ENCODE measurements at regions not wholly inside any gene's neighbourhood (a gene's known extent, or its start where the extent isn't known, plus 50 kb on each side); places are given as distances from the start of the nearest gene placed in this dataset.

DNA sequence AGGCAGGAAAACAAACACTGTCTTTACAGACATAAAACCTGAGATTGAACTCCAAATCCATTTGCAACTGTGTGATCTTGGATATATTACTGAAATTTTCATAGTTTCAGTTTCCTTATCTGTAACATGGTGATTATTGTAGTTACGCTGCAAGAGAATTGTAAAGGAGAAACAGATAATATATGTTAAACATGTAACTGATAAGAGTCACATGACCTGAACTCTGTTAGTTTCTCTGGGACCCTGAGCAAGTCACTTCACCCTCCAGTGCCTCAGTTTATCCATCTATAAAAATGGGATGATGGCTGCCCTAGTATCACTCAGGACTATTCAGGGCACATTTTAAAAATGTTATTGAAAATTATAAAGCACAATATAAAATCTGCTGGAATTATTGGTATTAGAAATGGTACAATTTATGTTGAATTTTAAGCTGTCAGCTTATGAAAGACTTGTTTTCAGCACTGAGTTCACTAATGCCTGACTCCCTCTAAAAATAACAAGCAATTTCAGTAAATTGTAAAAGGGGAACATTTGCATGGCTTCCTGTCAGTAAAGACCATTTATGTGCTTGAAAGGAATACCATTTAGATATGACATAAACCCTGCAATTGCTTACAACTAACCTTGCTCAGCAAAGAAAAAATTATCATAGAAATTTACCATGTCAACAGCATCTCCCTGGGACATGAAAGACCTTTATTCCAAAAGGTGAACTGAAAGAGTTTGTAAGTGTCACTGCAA lies 393.5 kb downstream of the RAD51AP2 start:
- Histone ChIP-seq H3K27me3 (ENCODE audit: control insufficient read depth, insufficient read depth, low read length) (no peaks in the 10 kb centered on the region), H3K9me3 (ENCODE audit: control insufficient read depth, insufficient read depth, low read length) (no peaks in the 10 kb centered on the region), H3K4me3 (ENCODE audit: low read depth, low read length) (no peak overlapping the region), H3K27ac (ENCODE audit: low read depth, low read length) (no peak overlapping the region)
- DNase-seq (ENCODE audit: low read depth, low spot score), result no peak
- TF ChIP-seq, protein P1, sequence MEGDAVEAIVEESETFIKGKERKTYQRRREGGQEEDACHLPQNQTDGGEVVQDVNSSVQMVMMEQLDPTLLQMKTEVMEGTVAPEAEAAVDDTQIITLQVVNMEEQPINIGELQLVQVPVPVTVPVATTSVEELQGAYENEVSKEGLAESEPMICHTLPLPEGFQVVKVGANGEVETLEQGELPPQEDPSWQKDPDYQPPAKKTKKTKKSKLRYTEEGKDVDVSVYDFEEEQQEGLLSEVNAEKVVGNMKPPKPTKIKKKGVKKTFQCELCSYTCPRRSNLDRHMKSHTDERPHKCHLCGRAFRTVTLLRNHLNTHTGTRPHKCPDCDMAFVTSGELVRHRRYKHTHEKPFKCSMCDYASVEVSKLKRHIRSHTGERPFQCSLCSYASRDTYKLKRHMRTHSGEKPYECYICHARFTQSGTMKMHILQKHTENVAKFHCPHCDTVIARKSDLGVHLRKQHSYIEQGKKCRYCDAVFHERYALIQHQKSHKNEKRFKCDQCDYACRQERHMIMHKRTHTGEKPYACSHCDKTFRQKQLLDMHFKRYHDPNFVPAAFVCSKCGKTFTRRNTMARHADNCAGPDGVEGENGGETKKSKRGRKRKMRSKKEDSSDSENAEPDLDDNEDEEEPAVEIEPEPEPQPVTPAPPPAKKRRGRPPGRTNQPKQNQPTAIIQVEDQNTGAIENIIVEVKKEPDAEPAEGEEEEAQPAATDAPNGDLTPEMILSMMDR (IDR thresholded peaks at IDR 0.05; ENCODE audit: low read depth, low read length), result no peak
- CTCF ChIA-PET, result no interaction called here
- POLR2A ChIA-PET, result no interaction called here

DNA sequence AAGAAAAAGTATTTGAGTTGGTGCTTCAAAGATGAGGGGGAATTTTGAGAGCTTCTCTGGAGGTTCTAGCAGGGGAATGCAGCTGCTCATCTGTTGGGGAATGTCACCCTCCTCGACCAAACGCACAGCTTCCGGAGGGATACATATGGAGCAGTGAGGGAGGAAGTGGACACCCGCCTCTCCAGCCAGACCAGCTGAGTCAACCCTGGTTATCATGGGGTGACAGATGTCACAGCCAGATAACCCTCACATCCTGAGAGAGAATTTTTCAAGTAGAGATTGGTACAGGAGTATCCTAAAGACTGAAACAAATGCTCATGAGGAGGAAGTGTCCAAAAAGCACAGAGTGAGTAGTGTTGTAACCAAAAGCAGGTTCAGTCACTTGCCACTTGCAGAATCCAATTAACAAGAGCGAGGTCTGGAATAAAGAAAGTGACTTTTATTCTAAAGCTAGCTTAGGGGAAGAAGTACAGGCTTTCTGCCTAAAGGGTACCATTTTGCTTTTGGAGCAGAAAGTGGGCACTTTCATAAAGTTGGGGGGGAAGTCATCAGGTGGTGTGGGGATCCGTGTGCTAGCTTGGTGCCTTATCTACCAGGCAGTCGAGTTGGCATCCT lies 395.2 kb downstream of the RAD51AP2 start:
- TF ChIP-seq, protein P1 (IDR thresholded peaks at IDR 0.05; ENCODE audit: low read depth, low read length), result no peak
- no peak overlapping the region for H3K27ac ChIP-seq (ENCODE audit: low read depth, low read length)
- no peak overlapping the region for H3K4me3 ChIP-seq (ENCODE audit: low read depth, low read length)
- POLR2A ChIA-PET, result no interaction called here
- no peak for DNase-seq (ENCODE audit: low read depth, low spot score)
- CTCF ChIA-PET, result no interaction called here
- no peaks in the 10 kb centered on the region for H3K9me3 ChIP-seq (ENCODE audit: control insufficient read depth, insufficient read depth, low read length)
- no peaks in the 10 kb centered on the region for H3K27me3 ChIP-seq (ENCODE audit: control insufficient read depth, insufficient read depth, low read length)

DNA sequence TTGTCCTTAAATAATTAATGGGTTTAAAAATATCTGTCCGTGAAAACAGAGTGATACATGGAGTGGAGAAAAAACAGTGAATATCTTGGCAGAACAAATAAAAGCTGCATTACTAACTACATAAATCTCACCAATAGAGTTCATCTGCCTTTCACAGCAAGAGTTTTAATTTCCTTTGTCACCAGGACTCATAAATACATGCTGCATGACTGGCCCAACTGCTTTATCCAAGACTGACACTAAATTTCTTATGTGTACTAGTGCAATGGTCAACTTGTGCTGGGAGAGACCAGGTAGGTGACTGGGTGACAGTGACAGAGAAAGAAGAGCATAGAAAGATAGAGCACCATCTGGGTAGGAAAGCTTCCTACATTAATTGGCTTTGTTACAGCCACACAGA lies 402.8 kb downstream of the RAD51AP2 start:
- H3K27ac ChIP-seq (ENCODE audit: low read depth, low read length), result no peak overlapping the region
- no peaks in the 10 kb centered on the region for H3K9me3 ChIP-seq (ENCODE audit: control insufficient read depth, insufficient read depth, low read length)
- POLR2A ChIA-PET, result no interaction called here
- H3K27me3 ChIP-seq (ENCODE audit: control insufficient read depth, insufficient read depth, low read length), result no peaks in the 10 kb centered on the region
- CTCF ChIA-PET, result no interaction called here
- TF ChIP-seq, protein P1 (IDR thresholded peaks at IDR 0.05; ENCODE audit: low read depth, low read length), result no peak
- no peak overlapping the region for H3K4me3 ChIP-seq (ENCODE audit: low read depth, low read length)
- no peak for DNase-seq (ENCODE audit: low read depth, low spot score)

DNA sequence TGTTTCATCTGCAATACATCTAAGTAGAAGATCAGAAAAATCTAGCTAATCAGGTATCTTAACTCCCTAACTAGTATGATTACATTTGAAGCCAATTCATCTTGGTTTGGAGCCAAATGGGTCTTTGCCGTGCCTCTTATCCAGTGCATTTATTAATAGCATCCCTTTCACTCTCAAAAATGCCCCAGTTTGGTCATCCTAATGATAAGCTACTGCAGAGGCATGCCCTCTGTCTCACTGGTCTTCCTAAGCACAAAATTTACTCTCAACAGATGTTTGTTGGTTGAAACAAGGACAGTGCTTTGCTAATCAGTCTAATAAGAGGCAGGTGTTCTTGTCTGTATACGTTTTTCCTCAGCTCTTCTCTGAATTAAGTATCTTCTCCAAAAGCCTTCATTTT lies 403.2 kb downstream of the RAD51AP2 start:
- TF ChIP-seq, protein P1 (IDR thresholded peaks at IDR 0.05; ENCODE audit: low read depth, low read length), result no peak
- ChIA-PET CTCF (interaction anchor here (0.6 kb wide), 1 partner anchor 974 kb away, joined by 5 read pairs; no protein-coding TSS in a partner anchor), POLR2A (no interaction called here)

DNA sequence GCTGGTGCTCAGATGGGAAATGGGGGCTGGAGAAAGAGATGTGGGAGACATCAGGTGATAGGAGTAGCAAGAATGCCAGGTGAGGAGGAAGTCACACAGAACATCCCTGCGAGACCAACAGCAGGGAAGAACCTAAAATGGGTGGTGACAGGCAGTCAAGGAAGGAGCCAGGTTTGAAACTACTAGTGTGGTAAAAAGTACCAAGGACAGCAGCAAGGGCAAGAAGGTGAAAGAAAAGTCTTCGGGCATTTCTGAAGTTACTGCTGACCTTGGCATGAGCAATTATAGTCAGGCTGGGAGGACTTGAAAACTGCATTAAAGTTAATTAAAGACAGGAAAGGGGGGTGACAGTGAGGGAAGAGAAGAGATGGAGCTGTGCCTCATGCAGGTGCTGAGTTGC lies 410.4 kb downstream of the RAD51AP2 start:
- no peak for DNase-seq (ENCODE audit: low read depth, low spot score)
- TF ChIP-seq, protein P1 (IDR thresholded peaks at IDR 0.05; ENCODE audit: low read depth, low read length), result no peak
- H3K4me3 ChIP-seq (ENCODE audit: low read depth, low read length), result no peak overlapping the region
- ChIA-PET POLR2A (no interaction called here), CTCF (no interaction called here)
- H3K27ac ChIP-seq (ENCODE audit: low read depth, low read length), result no peak overlapping the region
- no peaks in the 10 kb centered on the region for H3K9me3 ChIP-seq (ENCODE audit: control insufficient read depth, insufficient read depth, low read length)
- no peaks in the 10 kb centered on the region for H3K27me3 ChIP-seq (ENCODE audit: control insufficient read depth, insufficient read depth, low read length)

More for the DNA sequence above, 403.2 kb downstream of the RAD51AP2 start:
- Histone ChIP-seq H3K9me3 (ENCODE audit: control insufficient read depth, insufficient read depth, low read length) (no peaks in the 10 kb centered on the region), H3K27me3 (ENCODE audit: control insufficient read depth, insufficient read depth, low read length) (no peaks in the 10 kb centered on the region), H3K27ac (ENCODE audit: low read depth, low read length) (no peak overlapping the region), H3K4me3 (ENCODE audit: low read depth, low read length) (no peak overlapping the region)
- no peak for DNase-seq (ENCODE audit: low read depth, low spot score)

All from AG04450 (cell line).